DND-41 (cell line): ENCODE measurements at regions not wholly inside any gene's neighbourhood (a gene's known extent, or its start where the extent isn't known, plus 50 kb on each side); places are given as distances from the start of the nearest gene placed in this dataset.

Experiments
- ATAC-seq: fragments of 200-7000 bp; cut with Tn5 transposase; 3 replicates; pipeline ENCODE4 v1.9.1; 2021; ENCODE audit warnings: low read depth; ENCODE audit not compliant: insufficient read depth
- DNase-seq: peaks from one replicate; pipeline ENCODE4 v3.0.0-alpha.2; 2020
- H2AFZ ChIP-seq: 2 replicates; pipeline ENCODE4 v1.6.0; 2012; ENCODE audit warnings: low read depth, low read length
- H3K27ac ChIP-seq: 2 replicates; pipeline ENCODE4 v1.5.1; 2012; ENCODE audit warnings: low read length, inconsistent platforms
- H3K27me3 ChIP-seq: fragments of 200-600 bp; sonication (generic); 2 replicates; pipeline ENCODE4 v1.6.0; 2012; ENCODE audit warnings: low read length, mild to moderate bottlenecking, inconsistent platforms; ENCODE audit not compliant: insufficient read depth, poor library complexity
- H3K36me3 ChIP-seq: 2 replicates; pipeline ENCODE4 v1.5.1; 2012; ENCODE audit warnings: low read length, inconsistent platforms; ENCODE audit not compliant: insufficient read depth
- H3K4me1 ChIP-seq: 2 replicates; pipeline ENCODE4 v1.5.1; 2012; ENCODE audit warnings: mild to moderate bottlenecking, low read length; ENCODE audit not compliant: insufficient read depth
- H3K4me2 ChIP-seq: 2 replicates; pipeline ENCODE4 v1.6.0; 2012; ENCODE audit warnings: mild to moderate bottlenecking, moderate library complexity, low read length, inconsistent platforms; ENCODE audit not compliant: insufficient read depth
- H3K4me3 ChIP-seq, 2 experiments: fragments of 200-600 bp in 1 of 2; shearing (Covaris generic) in 1 of 2; 2 replicates each; pipeline ENCODE4 v1.5.1; 2012 to 2016; ENCODE audit warnings: inconsistent platforms in 2 of 2, low read length in 2 of 2, mild to moderate bottlenecking in 2 of 2, low read depth in 1 of 2, moderate library complexity in 1 of 2
- H3K79me2 ChIP-seq: 2 replicates; pipeline ENCODE4 v1.6.0; 2012; ENCODE audit warnings: low read length, inconsistent platforms; ENCODE audit not compliant: insufficient read depth
- H3K9ac ChIP-seq: 2 replicates; pipeline ENCODE4 v1.6.0; 2012; ENCODE audit warnings: low read depth, mild to moderate bottlenecking, inconsistent platforms, low read length, moderate library complexity
- H3K9me3 ChIP-seq: 2 replicates; pipeline ENCODE4 v1.5.1; 2012; ENCODE audit warnings: low read length, moderate library complexity, mild to moderate bottlenecking, inconsistent platforms; ENCODE audit not compliant: insufficient read depth, severe bottlenecking
- H4K20me1 ChIP-seq: 2 replicates; pipeline ENCODE4 v1.6.0; 2012; ENCODE audit warnings: low read length; ENCODE audit not compliant: insufficient read depth
- EZH2 ChIP-seq: IDR thresholded peaks from 3 replicates; pipeline ENCODE4 v1.6.1; 2012; ENCODE audit warnings: borderline replicate concordance, low read depth, mild to moderate bottlenecking, moderate library complexity, low read length, inconsistent platforms; ENCODE audit not compliant: severe bottlenecking
- TF ChIP-seq, protein P1 (sequence below): IDR thresholded peaks from 2 replicates; pipeline ENCODE4 v1.5.1; 2012; ENCODE audit warnings: borderline replicate concordance, low read length, moderate library complexity, mild to moderate bottlenecking; ENCODE audit not compliant: poor library complexity, severe bottlenecking; ENCODE audit errors: extremely low read depth

DNA sequence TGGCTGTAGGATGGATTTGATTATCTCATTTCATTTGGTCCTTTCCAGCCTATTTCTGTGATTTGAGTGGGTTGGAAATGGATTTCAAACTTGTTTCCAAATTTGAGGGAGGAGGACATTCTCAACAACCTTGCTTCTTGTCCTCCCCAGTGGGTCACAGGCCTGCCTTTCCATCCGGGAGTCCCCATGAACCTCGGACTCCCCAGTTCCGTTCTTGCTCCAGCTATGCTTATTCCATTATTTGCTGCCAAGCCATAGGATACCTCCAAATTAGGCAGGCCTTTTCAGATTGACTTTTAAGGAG lies 97.8 kb downstream of the DUSP10 start:
- no peaks in the 10 kb centered on the region for H3K79me2 ChIP-seq
- TF ChIP-seq, protein P1, sequence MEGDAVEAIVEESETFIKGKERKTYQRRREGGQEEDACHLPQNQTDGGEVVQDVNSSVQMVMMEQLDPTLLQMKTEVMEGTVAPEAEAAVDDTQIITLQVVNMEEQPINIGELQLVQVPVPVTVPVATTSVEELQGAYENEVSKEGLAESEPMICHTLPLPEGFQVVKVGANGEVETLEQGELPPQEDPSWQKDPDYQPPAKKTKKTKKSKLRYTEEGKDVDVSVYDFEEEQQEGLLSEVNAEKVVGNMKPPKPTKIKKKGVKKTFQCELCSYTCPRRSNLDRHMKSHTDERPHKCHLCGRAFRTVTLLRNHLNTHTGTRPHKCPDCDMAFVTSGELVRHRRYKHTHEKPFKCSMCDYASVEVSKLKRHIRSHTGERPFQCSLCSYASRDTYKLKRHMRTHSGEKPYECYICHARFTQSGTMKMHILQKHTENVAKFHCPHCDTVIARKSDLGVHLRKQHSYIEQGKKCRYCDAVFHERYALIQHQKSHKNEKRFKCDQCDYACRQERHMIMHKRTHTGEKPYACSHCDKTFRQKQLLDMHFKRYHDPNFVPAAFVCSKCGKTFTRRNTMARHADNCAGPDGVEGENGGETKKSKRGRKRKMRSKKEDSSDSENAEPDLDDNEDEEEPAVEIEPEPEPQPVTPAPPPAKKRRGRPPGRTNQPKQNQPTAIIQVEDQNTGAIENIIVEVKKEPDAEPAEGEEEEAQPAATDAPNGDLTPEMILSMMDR, result no peak
- no peak for TF ChIP-seq EZH2
- H4K20me1 ChIP-seq, result no peaks in the 10 kb centered on the region
- H3K4me1 ChIP-seq, result no peaks in the 10 kb centered on the region
- no peak for ATAC-seq
- no peaks in the 10 kb centered on the region for H3K36me3 ChIP-seq
- H3K4me3 ChIP-seq, result no peak overlapping the region
- no peak overlapping the region for H2AFZ ChIP-seq
- no peak for DNase-seq
- H3K27me3 ChIP-seq, result no peaks in the 10 kb centered on the region
- no peaks in the 10 kb centered on the region for H3K9me3 ChIP-seq
- H3K9ac ChIP-seq, result no peak overlapping the region
- no peak overlapping the region for H3K4me2 ChIP-seq
- no peak overlapping the region for H3K27ac ChIP-seq

DNA sequence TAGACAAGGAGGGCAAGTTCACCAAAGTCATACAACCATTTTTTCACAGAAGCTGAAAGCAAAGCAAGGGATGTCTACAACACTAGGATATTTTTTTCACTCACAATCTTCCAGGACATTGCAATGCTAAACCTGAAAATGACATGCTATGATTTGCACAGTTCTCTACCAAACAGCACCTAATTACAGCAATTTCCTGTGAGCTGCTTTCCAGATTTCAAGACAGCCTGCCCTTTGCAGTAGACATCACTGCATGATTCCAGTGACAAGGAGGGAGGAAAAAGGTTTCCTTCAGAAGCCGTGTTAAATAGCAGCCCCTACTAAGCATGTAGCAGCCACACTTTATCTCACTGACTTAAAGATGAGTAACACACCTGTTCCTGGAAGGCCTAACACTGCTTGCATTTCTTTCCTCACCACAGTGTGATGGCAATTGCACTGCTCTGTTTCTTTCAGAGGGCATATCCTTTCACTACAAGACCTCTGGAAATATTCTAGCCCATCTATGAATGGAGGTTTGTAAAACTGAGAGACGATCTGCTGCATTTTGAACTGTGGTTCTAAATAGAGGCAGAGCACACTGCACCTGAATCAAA lies 97.1 kb downstream of the DUSP10 start:
- H2AFZ ChIP-seq, result no peak overlapping the region
- no peak overlapping the region for H3K4me3 ChIP-seq
- H3K9me3 ChIP-seq, result no peaks in the 10 kb centered on the region
- H3K4me2 ChIP-seq, result no peak overlapping the region
- H3K79me2 ChIP-seq, result no peaks in the 10 kb centered on the region
- H3K27me3 ChIP-seq, result no peaks in the 10 kb centered on the region
- no peak overlapping the region for H3K27ac ChIP-seq
- DNase-seq (no peak), ATAC-seq (no peak; the same call in 2 of the 3 replicates)
- no peaks in the 10 kb centered on the region for H3K36me3 ChIP-seq
- H4K20me1 ChIP-seq, result no peaks in the 10 kb centered on the region
- H3K9ac ChIP-seq, result no peak overlapping the region
- no peaks in the 10 kb centered on the region for H3K4me1 ChIP-seq
- TF ChIP-seq, protein P1, result no peak
- TF ChIP-seq EZH2, result no peak

DNA sequence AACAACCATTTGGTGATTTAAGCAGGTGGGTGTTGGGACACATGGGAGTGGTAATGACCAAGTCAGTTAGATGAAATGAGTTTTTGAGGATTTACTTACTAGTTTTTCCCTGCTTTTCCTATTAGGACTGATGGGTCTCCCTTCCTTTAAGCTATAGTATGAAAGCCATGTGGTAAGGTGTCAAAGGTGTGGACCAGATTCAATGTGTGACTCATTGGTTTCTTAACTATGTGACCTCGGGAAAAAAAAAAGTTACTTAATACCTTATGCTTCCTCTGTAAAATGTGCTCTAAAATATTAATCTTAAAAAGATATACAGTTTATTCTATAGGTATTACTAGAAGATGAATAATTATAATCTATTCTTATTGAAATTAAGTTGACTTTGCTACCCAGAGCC lies 93.7 kb downstream of the DUSP10 start:
- Histone ChIP-seq H3K9me3 (no peaks in the 10 kb centered on the region), H3K79me2 (no peaks in the 10 kb centered on the region), H3K27me3 (no peaks in the 10 kb centered on the region), H3K9ac (no peak overlapping the region), H3K4me1 (no peaks in the 10 kb centered on the region), H3K4me2 (no peak overlapping the region), H2AFZ (no peak overlapping the region), H3K36me3 (no peaks in the 10 kb centered on the region), H4K20me1 (no peaks in the 10 kb centered on the region), H3K4me3 (no peak overlapping the region), H3K27ac (no peak overlapping the region)
- TF ChIP-seq EZH2, result no peak
- TF ChIP-seq, protein P1, result no peak
- ATAC-seq (no peak), DNase-seq (no peak)
